AG10803 (cell line): ENCODE measurements at regions not wholly inside any gene's neighbourhood (a gene's known extent, or its start where the extent isn't known, plus 50 kb on each side); places are given as distances from the start of the nearest gene placed in this dataset.
A peak's percentile ranks its signal among the peaks of the same experiment; 100 is the strongest.

Source experiments
- DNase-seq: peaks from one replicate; pipeline ENCODE4 v3.0.0; 2010; ENCODE audit warnings: low read depth
- H3K4me3 ChIP-seq: 2 replicates; pipeline ENCODE4 v1.5.1; 2011; ENCODE audit warnings: mild to moderate bottlenecking, low read length, control low read depth
- TF ChIP-seq, protein P1 (sequence below): conservative IDR thresholded peaks from 2 replicates; pipeline ENCODE4 v1.5.1; 2011; ENCODE audit warnings: mild to moderate bottlenecking, low read length, control low read depth, inconsistent platforms

DNA sequence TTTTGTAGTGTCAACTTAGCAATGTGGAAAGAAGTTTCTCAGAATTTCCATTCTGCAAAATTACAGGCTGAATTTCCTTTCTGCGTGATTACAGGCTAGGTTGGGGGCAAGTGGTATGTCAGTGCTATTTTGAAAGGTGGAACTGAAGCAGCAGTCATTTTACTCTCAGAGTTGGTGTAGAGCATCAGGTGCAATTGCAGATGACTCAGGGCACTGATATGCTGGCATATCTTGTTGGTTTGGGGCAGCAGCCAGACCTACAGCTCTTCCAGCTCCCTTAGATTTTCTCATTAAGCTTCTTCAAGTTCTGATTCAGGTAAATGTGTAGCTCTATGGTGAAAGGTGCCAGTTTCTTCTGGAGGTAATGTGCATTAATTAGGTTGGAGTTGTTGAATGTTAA is 930.7 kb upstream of the PCDH10 start:
- no peak overlapping the region for H3K4me3 ChIP-seq
- no peak for DNase-seq
- TF ChIP-seq, protein P1, sequence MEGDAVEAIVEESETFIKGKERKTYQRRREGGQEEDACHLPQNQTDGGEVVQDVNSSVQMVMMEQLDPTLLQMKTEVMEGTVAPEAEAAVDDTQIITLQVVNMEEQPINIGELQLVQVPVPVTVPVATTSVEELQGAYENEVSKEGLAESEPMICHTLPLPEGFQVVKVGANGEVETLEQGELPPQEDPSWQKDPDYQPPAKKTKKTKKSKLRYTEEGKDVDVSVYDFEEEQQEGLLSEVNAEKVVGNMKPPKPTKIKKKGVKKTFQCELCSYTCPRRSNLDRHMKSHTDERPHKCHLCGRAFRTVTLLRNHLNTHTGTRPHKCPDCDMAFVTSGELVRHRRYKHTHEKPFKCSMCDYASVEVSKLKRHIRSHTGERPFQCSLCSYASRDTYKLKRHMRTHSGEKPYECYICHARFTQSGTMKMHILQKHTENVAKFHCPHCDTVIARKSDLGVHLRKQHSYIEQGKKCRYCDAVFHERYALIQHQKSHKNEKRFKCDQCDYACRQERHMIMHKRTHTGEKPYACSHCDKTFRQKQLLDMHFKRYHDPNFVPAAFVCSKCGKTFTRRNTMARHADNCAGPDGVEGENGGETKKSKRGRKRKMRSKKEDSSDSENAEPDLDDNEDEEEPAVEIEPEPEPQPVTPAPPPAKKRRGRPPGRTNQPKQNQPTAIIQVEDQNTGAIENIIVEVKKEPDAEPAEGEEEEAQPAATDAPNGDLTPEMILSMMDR = no peak

DNA sequence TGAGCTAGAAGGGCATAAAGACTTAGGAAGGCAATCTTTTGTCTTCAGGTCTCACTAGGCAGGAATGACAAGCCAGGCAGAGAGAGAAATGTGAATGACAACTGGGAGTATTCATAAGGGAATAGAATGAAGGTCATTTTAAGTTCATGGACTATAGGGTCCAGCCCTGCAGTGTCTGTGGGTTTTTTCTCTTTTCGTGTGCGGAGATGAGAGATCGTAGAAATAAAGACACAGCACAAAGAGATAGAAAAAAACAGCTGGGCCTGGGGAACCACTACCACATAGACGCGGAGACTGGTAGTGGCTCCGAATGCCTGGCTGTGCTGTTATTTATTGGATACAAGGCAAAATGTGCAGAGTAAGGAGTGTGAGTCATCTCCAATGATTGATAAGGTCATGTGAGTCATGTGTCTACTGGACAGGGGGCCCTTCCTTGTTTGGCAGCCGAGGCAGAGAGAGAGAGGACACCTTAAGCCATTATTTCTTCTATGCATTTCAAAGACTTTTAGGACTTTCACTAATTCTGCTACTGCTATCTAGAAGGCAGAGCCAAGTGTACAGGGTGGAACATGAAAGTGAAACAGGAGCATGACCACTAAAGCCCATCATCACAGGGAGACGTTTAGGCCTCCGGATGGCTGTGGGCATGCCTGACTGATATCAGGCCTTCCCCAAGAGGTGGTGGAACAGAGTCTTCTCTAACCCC is 921.8 kb upstream of the PCDH10 start:
- TF ChIP-seq, protein P1 = no peak
- H3K4me3 ChIP-seq = peak overlapping the region; percentile 26; the same call in 1 of the 2 replicates
- no peak for DNase-seq

DNA sequence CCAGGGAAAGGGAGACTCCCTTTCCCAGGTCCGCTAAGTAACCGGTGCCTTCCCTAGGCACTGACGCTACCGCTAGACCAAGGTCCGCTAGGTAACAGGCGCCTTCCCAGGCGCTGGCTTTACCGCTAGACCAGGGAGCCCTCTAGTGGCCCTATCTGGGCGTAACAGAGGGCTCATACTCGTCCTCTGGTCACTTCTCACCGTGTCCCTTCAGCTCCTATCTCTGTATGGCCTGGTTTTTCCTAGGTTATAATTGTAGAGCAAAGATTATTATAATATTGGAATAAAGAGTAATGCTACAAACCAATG is 921.3 kb upstream of the PCDH10 start:
- TF ChIP-seq, protein P1 = peak; percentile 37
- DNase-seq = peak; percentile 3
- H3K4me3 ChIP-seq = peak overlapping the region; percentile 26; the same call in 1 of the 2 replicates

DNA sequence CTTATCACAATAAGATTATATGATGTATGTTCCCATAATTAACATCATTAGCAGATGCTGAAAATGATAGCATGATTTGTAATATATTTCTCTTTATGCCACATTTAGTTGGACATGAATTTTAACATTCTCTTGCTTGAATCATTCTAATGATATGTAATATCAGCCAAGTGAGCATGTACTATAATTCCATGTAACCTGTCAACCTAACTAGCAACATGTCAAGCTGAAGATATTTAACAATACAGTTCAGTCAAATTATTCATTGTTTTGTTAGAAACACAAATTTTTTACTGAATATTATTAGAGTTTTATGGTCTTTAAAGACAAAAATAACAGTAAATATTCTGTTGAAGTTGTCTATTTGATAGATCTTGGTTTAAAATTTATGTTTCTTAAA is 920.4 kb upstream of the PCDH10 start:
- no peak overlapping the region for H3K4me3 ChIP-seq
- DNase-seq = no peak
- TF ChIP-seq, protein P1 = no peak

DNA sequence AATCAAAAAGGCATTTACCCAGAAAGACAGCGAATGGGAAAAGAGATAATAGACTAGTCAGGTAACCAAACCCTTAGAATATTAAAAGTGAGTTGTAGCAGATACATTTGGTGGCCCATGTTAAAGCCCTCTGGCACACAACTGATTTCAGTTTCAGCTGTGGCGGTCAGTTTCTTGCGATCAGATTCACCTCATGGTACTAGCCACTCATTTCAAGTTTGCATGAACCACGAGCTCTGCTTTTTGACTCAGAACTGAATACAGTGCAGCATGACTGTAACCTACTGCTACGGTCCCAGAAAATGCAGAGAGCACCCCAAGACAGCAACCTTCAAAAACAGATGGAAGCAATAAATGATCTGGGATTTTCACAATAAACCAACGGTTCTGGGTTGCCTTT is 919.1 kb upstream of the PCDH10 start:
- no peak overlapping the region for H3K4me3 ChIP-seq
- DNase-seq = no peak
- TF ChIP-seq, protein P1 = no peak

DNA sequence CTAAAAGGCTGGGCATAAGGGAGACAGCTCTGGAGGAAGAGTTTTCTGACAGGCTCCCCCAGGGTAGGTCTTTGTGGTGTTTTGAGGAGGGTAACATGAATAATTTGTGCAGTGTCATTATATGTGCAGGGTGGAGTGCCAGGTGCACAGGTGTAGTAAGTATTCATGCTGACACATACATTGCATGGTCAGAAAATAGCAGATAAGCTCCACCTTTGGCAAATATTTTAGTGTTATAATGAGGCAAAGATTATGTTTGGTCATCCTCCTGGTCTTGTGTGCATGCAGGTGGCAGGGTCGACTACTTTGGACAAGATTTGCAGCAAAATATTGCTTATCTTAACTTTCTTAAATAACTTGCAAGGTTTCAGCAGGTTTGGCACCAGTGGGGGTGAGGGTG is 910.4 kb upstream of the PCDH10 start:
- DNase-seq = no peak
- no peak overlapping the region for H3K4me3 ChIP-seq
- TF ChIP-seq, protein P1 = no peak

DNA sequence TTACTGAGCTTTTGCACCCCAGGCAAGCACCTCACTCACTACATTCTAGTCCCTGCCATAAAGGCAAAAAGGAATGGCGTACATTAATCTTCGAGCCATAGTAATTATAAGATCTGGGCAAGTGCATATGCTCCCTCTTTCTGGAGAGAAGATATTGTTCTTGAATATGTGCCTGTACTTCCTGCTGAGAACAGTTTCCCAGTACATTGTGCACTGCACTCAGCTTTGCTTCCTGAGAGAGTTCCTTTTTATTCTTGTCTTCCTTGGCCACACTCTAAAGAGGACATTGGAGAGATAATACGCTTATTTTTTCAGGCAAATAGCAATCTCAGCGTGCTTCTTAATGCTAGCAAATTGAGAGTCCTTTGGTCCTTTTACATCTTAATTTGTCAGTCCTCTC is 909.0 kb upstream of the PCDH10 start:
- no peak for DNase-seq
- TF ChIP-seq, protein P1 = no peak
- H3K4me3 ChIP-seq = no peak overlapping the region
